ENCODE measurements at regions not wholly inside any gene's neighbourhood (a gene's known extent, or its start where the extent isn't known, plus 50 kb on each side); places are given as distances from the start of the nearest gene placed in this dataset.
A peak's percentile ranks its signal among the peaks of the same experiment; 100 is the strongest.
"Not testable (repeated sequence)": the region's sequence is repeated elsewhere in the genome, so short reads cannot be mapped to it uniquely, and the experiment has no call there.

- DNase-seq (ENCODE audit: low spot score) (no peak), FAIRE-seq (no peak)
Observed at GRCh38 chr3:150357923-150358607, 50.0 kb upstream of the TSC22D2 start.

GRCh38 chr3:150357140-150357539 lies 51.0 kb upstream of the TSC22D2 start:
- DNase-seq (ENCODE audit: low spot score) = no peak
- FAIRE-seq = no peak

DNA sequence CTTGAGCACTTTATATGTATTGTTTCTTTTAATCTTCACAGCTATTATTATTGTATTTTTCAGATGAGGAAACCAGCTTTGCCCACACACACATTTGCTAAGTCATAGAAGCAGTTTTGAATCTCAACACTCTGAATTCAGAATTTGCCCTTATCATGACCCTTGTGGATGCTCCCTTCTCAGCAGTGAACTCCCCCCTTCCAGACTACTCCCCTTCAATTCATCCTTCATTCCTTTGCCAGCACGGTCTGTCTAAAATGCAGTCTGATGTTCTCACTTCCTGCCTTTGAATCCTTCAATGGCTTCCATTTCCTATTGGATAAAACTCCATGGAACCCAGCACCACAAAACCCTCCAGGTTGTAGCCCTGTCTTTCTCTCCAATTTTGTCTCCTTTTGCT lies 52.5 kb upstream of the TSC22D2 start:
- no peak for FAIRE-seq
- no peak for DNase-seq (ENCODE audit: low spot score)

- no peak for DNase-seq (ENCODE audit: low spot score)
- FAIRE-seq = peak; percentile 27
Observed at GRCh38 chr3:150352931-150353330, 55.2 kb upstream of the TSC22D2 start.

- FAIRE-seq = no peak
- DNase-seq (ENCODE audit: low spot score) = no peak
Observed at GRCh38 chr3:150351398-150351797, 56.7 kb upstream of the TSC22D2 start.

GRCh38 chr3:150349314-150350097 lies 58.6 kb upstream of the TSC22D2 start:
- FAIRE-seq = no peak
- DNase-seq (ENCODE audit: low spot score) = no peak

DNA sequence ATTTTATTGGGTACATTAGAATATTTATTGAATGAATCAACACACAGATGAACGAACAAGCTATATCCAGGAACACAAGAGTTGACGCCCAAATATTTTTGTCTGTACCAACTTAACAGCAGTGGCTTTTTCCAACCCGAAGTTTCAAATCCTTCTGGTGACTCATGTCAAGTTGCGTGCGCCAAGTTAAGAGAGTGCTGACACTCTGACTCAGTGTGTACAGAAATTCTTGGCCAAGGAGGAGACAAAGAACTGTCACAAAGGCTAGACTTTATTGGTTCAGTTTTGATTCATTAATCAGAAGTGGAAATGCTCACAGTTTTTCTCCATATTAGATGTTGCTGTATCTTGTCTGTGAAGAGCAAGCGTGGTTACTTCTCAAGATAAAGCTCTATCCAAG lies 59.6 kb upstream of the TSC22D2 start:
- DNase-seq (ENCODE audit: low spot score) (peak; percentile 90), FAIRE-seq (peak; percentile 98)

- peak; percentile 35 for FAIRE-seq
- no peak for DNase-seq (ENCODE audit: low spot score)
Observed at GRCh38 chr3:150346981-150347863, 60.9 kb upstream of the TSC22D2 start.

- FAIRE-seq (peak; percentile 8), DNase-seq (ENCODE audit: low spot score) (no peak)
Observed at GRCh38 chr3:150346266-150346665, 61.8 kb upstream of the TSC22D2 start.

DNA sequence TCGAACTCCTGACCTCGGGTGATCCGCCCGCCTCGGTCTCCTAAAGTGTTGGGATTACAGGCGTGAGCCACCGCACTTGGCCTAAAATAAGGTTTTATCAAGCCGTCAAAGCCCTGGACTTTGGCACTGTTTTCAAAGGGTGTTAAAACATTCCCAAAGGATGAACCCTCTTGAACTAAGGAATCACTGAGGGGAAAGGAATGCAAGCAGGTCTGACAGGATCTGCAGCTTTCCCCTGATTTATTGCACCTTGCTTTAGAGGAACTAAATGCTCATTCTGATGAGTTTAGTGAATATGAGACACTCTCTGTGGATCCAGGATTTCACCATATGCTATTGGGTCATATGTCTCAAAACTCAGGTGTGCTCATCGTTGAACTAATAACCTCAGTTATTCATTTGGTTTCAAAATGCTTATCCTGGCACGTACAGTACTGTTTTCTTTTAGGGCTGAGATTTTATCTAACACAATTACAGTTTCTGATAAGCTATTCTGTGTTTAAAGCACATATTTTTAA lies 63.0 kb upstream of the TSC22D2 start:
- FAIRE-seq (peak; percentile 97), DNase-seq (ENCODE audit: low spot score) (peak; percentile 98)

DNA sequence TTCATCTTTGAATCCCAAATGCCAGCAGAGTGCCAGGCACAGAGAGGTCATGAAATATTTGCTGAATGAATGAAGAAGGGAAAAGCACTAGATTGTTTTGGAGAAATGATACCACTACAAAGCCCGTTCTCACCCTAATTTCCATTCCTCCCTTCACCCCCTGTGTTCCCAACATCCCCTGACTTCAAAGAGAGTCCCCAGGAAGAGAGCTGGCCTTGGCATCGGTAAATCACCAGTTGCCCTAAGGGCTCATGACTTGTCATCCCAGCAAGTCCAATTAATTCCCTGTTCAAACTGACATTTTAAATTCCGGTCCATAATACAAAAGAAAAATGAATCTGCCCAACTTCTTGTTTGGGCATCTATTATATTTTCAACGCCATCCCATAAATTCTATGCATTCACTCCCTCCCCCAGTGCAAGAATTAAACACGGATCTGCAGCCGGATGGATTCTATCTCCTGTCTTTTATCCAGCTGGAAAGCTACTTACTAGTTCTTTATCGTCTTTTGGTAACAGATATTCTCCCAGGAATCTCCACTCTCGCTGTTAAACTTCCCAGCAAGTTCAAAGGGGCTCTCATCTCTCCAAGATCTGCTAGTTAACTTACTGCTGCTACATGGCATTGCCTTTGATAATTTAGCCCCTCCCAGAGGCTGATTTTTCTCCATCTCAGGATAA lies 63.9 kb upstream of the TSC22D2 start:
- FAIRE-seq = no peak

DNA sequence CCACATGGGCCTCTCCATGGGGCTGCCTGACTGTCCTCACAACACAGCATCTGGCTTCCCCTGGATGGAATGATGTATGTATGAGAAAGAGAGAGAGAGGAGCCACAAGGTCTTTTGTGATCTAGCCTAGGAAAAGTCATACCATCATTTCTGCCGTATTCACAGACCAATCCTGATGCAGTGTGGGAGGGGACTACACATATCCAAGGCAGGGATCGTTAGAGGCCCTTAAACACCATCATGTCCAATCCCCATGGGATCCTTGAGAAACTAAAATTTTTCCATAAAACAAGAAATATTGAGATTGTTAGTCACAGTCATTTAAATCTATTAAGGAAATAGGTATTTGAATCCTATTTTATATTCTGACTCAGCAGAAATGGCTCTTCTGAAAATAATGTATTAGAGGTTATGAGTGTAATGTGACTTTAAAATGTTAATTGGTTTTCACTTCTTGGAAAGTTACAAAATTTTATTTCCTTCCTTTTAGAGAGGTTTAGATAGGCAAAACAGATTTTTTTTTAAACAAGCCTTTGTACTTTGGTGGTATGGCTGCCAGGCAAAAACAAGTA lies 65.1 kb upstream of the TSC22D2 start:
- FAIRE-seq (no peak), DNase-seq (ENCODE audit: low spot score) (no peak)

More for the DNA sequence above, 63.9 kb upstream of the TSC22D2 start:
- DNase-seq (ENCODE audit: low spot score) = no peak

DNA sequence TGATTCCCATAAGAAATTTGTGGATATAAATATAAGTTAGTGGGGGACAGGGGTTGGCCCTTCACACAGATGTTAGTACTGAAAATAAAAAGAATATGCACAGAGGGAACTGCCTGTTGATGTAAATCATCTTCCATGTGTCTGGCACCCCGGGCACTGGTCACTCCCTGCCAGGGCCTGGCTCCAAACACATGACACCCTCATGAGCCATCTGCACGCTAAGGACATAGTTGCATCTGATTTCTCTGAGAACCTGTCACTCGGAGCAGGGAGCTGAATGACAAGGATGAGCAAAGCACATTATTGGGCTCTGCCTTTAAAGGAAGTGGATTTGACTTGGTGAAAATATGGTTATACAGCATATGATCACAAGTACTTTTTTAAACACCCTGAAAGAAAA lies 66.2 kb upstream of the TSC22D2 start:
- FAIRE-seq = no peak
- no peak for DNase-seq (ENCODE audit: low spot score)

DNA sequence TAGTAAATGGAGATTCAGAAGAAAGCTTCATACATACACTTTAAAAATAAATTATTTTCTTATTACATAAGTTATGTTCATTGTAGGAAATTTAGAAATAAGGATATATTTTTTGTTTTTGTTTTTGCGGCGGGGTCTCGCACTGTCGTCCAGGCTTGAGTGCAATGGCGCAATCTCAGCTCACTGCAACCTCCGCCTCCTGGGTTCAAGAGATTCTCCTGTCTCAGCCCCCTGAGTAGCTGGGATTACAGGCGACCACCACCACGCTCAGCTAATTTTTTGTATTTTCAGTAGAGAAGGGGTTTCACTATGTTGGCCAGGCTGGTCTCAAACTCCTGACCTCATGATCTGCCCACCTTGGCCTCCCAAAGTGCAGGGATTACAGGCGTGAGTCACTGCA lies 71.7 kb upstream of the TSC22D2 start:
- not testable (repeated sequence) for DNase-seq (ENCODE audit: low spot score); FAIRE-seq

- FAIRE-seq = peak; percentile 78
- no peak for DNase-seq (ENCODE audit: low spot score)
Observed at GRCh38 chr3:150335631-150336030, 72.5 kb upstream of the TSC22D2 start.

DNA sequence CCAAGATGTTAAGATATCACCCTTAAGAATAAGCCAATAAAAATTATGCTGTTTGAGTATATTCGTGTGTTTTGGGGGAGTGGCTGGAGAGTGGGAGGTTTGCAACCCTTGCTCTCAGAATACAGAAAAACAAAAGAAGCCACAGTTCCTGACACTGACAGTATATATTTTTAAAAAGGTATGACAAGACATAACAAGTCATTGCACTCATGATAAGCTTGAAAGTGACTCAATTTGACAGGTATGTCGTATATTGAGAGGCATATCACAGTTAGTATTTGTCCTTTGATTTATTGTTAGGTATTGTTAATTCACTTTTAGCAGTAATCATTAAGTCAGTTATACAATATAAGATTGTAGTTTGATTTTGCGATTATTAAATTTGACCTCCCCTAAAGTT lies 73.1 kb upstream of the TSC22D2 start:
- no peak for DNase-seq (ENCODE audit: low spot score)
- peak; percentile 18 for FAIRE-seq

GRCh38 chr3:150333477-150333876 lies 74.6 kb upstream of the TSC22D2 start:
- DNase-seq (ENCODE audit: low spot score) (no peak), FAIRE-seq (no peak)

GRCh38 chr3:150331978-150332568 lies 76.0 kb upstream of the TSC22D2 start:
- DNase-seq (ENCODE audit: low spot score) (no peak), FAIRE-seq (no peak)

DNA sequence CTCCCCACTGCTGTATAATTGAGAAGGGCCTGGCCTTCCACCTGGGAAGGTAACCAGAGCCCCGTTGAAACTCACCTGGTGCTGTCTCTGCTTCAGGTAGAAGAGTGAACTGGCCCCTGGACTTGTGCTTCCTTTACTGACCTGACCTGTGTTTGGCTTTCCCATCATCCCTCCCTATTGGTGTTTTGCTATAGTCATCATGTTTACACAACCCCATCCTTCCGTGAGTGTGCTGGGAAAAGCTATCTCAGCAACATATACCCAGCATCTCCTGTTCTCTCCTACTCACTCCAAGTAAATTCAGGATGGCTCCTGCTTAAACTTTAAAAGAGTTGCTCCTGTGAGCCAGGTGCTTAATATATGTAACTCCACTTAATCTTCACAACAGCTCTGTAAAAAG lies 77.2 kb upstream of the TSC22D2 start:
- DNase-seq (ENCODE audit: low spot score) (no peak), FAIRE-seq (no peak)

GRCh38 chr3:150330174-150330573 lies 77.9 kb upstream of the TSC22D2 start:
- DNase-seq (ENCODE audit: low spot score) (no peak), FAIRE-seq (no peak)

Data from RCC 7860 (cell line).